GM19468 (cell line): ENCODE measurements at regions not wholly inside any gene's neighbourhood (a gene's known extent, or its start where the extent isn't known, plus 50 kb on each side); places are given as distances from the start of the nearest gene placed in this dataset.
"Not testable (repeated sequence)": the region's sequence is repeated elsewhere in the genome, so short reads cannot be mapped to it uniquely, and the experiment has no call there.

Experiments used
- ATAC-seq: cut with Tn5 transposase; IDR thresholded peaks from one replicate; pipeline ENCODE4 v1.9.1; 2021; ENCODE audit warnings: mild to moderate bottlenecking, moderate library complexity, moderate number of reproducible peaks; ENCODE audit not compliant: unreplicated experiment; ENCODE audit errors: extremely low read depth

- ATAC-seq: no peak
Observed at GRCh38 chr21:18549214-18549905, 145.8 kb upstream of the TMPRSS15 start.

- no peak for ATAC-seq
Observed at GRCh38 chr21:18550361-18550760, 146.8 kb upstream of the TMPRSS15 start.

GRCh38 chr21:18553786-18554185 lies 150.2 kb upstream of the TMPRSS15 start:
- no peak for ATAC-seq

DNA sequence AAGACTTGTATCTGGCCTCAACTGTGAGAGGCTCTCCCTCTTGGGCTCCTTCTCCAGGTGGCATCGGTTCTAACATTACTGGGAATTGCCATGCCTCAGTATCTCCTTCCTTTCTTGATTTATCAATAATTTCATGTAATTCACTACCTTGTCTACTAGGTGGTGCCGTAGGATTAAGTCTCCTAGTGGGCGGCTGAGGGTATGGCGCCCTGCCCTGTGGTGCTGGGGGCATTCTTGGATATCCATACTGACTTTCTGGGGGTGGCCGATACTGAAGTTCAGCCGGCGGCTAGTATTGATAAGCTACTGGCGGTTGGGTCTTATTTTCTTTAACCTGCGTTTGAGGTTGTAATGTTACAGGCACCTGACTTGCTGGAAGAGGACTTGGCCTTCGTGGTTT lies 164.2 kb upstream of the TMPRSS15 start:
- ATAC-seq: not testable (repeated sequence)

DNA sequence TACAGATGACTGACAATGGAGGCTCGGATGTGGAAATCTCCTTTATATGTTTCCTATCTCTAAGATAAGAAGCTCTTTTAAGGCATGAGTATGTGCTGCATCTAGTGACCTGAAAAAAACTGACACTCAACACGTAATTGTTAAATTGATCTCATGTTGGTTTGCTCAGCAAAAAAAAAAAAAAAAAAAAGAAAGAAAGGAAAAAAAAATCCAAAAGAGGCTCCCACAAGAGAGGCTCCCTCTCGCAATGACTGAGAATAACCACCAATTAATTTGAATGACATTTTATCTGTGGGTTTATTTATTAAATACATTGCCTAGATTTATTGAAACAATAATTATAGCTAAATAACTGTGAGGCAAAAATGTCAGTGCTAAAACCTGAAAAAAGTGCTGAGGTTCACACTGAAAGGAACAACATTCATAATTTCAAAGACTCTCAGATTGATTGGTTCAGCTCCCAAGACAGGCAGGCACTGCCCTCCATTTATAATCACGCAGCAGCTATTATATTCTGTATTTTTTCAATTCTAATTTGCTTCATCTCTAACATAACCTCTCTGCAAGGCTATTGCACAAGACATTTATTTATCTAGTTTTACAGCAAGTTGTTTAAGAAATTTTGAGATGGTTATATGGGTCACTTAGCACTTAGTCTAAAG lies 184.5 kb upstream of the TMPRSS15 start:
- ATAC-seq: no peak

DNA sequence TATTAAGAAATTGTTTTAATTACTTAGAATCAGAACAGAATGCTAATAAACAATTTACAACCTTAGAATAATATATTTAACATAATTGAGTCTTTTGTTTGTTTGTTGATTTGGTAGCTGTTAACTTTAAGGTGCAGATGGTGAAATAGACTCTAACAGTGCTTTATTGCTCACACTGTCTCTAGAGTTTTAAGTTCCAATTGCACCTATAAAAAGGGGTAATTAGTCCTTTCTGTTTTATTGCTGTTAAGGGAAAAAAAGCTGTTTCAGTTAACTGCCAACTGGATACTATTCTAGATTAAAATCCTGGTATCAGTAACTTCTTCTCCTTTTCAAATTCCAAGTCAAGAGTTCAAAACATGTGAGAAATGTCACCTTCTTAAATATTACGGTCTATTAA lies 197.6 kb upstream of the TMPRSS15 start:
- ATAC-seq: no peak

- ATAC-seq: no peak
Observed at GRCh38 chr21:18602711-18603110, 199.1 kb upstream of the TMPRSS15 start.

GRCh38 chr21:18603261-18603660 lies 199.7 kb upstream of the TMPRSS15 start:
- ATAC-seq: no peak

- ATAC-seq: no peak
Observed at GRCh38 chr21:18603980-18604379, 200.4 kb upstream of the TMPRSS15 start.

DNA sequence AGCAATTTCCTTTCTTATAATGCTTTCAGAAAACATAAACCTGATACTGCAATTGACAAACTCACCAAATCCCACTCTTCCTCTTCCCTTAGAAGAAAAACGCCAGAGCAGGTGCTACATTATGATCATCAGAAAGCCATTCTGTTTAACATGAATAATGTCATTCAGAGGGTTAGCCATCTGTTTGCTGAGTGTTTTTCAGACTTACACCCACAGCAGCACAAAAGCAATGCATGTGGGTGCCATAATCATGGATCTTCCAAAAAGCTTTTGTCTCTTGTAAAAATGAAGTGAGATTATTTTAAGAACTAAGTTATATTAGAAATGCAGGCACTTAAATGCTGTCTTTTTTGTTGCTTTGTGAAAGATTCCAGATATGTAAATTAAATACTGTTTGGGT lies 204.6 kb upstream of the TMPRSS15 start:
- ATAC-seq: no peak

DNA sequence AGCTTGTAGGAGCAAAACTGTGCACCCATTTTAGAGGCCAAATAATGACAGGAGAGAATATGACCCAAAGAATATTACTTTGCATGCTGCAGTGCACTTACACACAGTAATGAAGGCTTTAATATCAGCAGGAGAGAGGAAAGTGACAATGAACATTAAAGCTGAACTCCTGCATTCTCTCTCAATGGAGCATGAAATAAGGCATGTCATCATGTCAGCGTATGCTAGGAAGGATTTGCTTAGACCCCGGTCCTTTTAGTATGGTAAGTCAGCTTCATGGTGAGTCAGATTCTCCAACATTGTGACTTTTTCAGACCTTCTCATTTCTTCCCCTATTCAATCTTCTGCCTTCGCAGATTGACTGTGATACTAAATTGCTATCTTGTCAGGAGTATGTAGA lies 210.7 kb upstream of the TMPRSS15 start:
- ATAC-seq: no peak

GRCh38 chr21:18617291-18617690 lies 213.7 kb upstream of the TMPRSS15 start:
- no peak for ATAC-seq

- no peak for ATAC-seq
Observed at GRCh38 chr21:18620436-18620835, 216.9 kb upstream of the TMPRSS15 start.

- ATAC-seq: no peak
Observed at GRCh38 chr21:18622383-18622782, 218.8 kb upstream of the TMPRSS15 start.

DNA sequence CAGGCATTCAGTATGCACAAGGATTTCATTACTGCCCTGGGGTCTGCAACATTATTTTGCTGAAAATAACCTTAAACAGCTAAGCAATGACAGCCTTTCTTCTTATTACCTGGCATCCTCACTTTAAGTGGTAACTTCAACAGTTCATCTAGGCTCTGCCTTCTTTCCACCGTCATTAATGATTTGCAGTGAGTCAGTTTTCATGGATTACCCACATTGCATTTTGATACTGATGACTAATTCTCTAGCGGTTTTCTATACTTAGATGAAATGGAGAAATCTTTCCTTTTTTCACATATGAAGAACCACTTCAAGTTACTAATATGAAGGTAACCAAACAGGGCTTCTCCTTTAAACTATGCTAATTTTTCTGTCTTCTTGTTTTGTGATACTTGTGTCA lies 226.9 kb upstream of the TMPRSS15 start:
- no peak for ATAC-seq

- no peak for ATAC-seq
Observed at GRCh38 chr21:18636897-18637296, 233.3 kb upstream of the TMPRSS15 start.

GRCh38 chr21:18646116-18646515 lies 242.5 kb upstream of the TMPRSS15 start:
- peak; percentile 13 for ATAC-seq

DNA sequence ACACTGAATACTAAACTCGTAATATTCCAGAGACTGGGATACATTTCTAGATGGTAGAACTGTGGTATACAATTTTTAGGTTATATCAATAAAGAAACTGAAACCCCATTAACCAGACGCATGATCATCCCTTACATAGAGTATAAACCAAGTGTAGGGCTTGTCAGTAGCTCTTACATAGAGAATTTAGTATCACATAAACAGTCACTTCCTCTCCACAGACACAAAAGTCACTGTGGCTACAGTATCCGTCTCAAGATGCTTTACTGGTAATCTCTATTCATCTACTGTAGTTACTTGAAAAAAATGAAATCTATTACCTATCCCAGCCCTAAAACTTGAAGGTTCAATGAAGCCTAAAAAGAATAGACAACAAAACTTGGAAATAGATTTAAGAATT lies 252.3 kb upstream of the TMPRSS15 start:
- no peak for ATAC-seq

GRCh38 chr21:18661842-18662241 lies 258.3 kb upstream of the TMPRSS15 start:
- ATAC-seq: no peak

- ATAC-seq: no peak
Observed at GRCh38 chr21:18663663-18664062, 260.1 kb upstream of the TMPRSS15 start.

GRCh38 chr21:18666725-18667124 lies 263.1 kb upstream of the TMPRSS15 start:
- no peak for ATAC-seq

DNA sequence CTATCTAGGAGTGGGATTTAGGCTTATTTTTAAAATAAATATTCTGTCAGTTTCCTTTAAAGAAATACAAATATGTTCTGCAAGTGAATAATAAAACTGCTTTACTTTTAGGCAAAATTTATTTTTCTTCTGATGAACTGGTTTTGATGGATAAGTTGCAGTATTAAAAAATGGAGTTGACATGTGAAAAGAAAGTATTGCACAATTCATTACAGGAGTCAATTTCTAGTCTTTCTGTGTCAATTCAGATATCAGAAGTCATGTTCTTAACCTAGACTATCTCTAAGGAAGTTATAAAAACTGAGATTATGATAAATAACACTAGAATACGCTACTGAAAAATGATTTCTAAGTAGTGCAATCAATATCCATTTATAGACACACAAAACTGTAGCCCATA lies 270.2 kb upstream of the TMPRSS15 start:
- ATAC-seq: no peak
